ENCODE measurements at regions not wholly inside any gene's neighbourhood (a gene's known extent, or its start where the extent isn't known, plus 50 kb on each side); places are given as distances from the start of the nearest gene placed in this dataset.

- peaks cover 0 to 14% (median 6%) of the 10 kb centered on the region in 4 donors for H3K9me3 ChIP-seq
- no peak overlapping the region for H3K27ac ChIP-seq
- H3K27me3 ChIP-seq = no peaks in the 10 kb centered on the region
- no peaks in the 10 kb centered on the region for H3K36me3 ChIP-seq
- H3K4me3 ChIP-seq = no peak overlapping the region
- H3K4me1 ChIP-seq = no peaks in the 10 kb centered on the region
- TF ChIP-seq EP300 (IDR thresholded peaks at IDR 0.05) (no peak), CTCF (IDR thresholded peaks at IDR 0.05) (no peak), POLR2A (IDR thresholded peaks at IDR 0.05) (no peak)
- DNase-seq (ENCODE audit: low spot score in 2 of 2) = no peak
These were observed 73.0 kb upstream of the PGR start for GRCh38 chr11:101202614-101203013.

- WGBS, 2 donors = 62 to 66% methylated on average over 2 of the region's 2 CpGs
- H3K27ac ChIP-seq = no peak overlapping the region
- no peaks in the 10 kb centered on the region for H3K9me3 ChIP-seq
- TF ChIP-seq CTCF (IDR thresholded peaks at IDR 0.05) = no peak
- no peak for TF ChIP-seq EP300 (IDR thresholded peaks at IDR 0.05)
- TF ChIP-seq POLR2A (IDR thresholded peaks at IDR 0.05) = no peak
- no peak for DNase-seq (ENCODE audit: low spot score in 2 of 2)
- H3K27me3 ChIP-seq = no peaks in the 10 kb centered on the region
- H3K36me3 ChIP-seq = no peaks in the 10 kb centered on the region
- H3K4me1 ChIP-seq = no peaks in the 10 kb centered on the region
- no peak overlapping the region for H3K4me3 ChIP-seq
These were observed 69.8 kb upstream of the PGR start for GRCh38 chr11:101199416-101199815.

- WGBS, 2 donors = 8 to 13% methylated on average over 2 of the region's 2 CpGs
- H3K36me3 ChIP-seq = no peaks in the 10 kb centered on the region
- no peak overlapping the region for H3K4me3 ChIP-seq
- no peak for DNase-seq (ENCODE audit: low spot score in 2 of 2)
- H3K9me3 ChIP-seq = no peaks in the 10 kb centered on the region
- TF ChIP-seq EP300 (IDR thresholded peaks at IDR 0.05) = no peak
- TF ChIP-seq POLR2A (IDR thresholded peaks at IDR 0.05) = no peak
- TF ChIP-seq CTCF (IDR thresholded peaks at IDR 0.05) = no peak
- no peak overlapping the region for H3K27ac ChIP-seq
- H3K4me1 ChIP-seq = no peaks in the 10 kb centered on the region
- no peaks in the 10 kb centered on the region for H3K27me3 ChIP-seq
These were observed 65.7 kb upstream of the PGR start for GRCh38 chr11:101195294-101195693.

GRCh38 chr11:101188801-101189200 lies 59.2 kb upstream of the PGR start:
- WGBS, 2 donors = 32 to 75% methylated on average over 2 of the region's 2 CpGs

GRCh38 chr11:101188173-101188572 lies 58.6 kb upstream of the PGR start:
- TF ChIP-seq EP300 (IDR thresholded peaks at IDR 0.05) (no peak), CTCF (IDR thresholded peaks at IDR 0.05) (no peak), POLR2A (IDR thresholded peaks at IDR 0.05) (no peak)
- Histone ChIP-seq H3K4me1 (no peaks in the 10 kb centered on the region), H3K9me3 (no peaks in the 10 kb centered on the region), H3K36me3 (no peaks in the 10 kb centered on the region), H3K27ac (no peak overlapping the region), H3K4me3 (no peak overlapping the region), H3K27me3 (no peaks in the 10 kb centered on the region)
- DNase-seq (ENCODE audit: low spot score in 2 of 2) = no peak
- WGBS, 2 donors = 65 to 67% methylated on average over 3 of the region's 3 CpGs

More at GRCh38 chr11:101188801-101189200, 59.2 kb upstream of the PGR start:
- Histone ChIP-seq H3K9me3 (no peaks in the 10 kb centered on the region), H3K27me3 (no peaks in the 10 kb centered on the region), H3K4me3 (no peak overlapping the region), H3K4me1 (no peaks in the 10 kb centered on the region), H3K36me3 (no peaks in the 10 kb centered on the region), H3K27ac (no peak overlapping the region)
- no peak for DNase-seq (ENCODE audit: low spot score in 2 of 2)
- no peak for TF ChIP-seq EP300 (IDR thresholded peaks at IDR 0.05)
- TF ChIP-seq POLR2A (IDR thresholded peaks at IDR 0.05) = no peak
- no peak for TF ChIP-seq CTCF (IDR thresholded peaks at IDR 0.05)
